ENCODE measurements at regions not wholly inside any gene's neighbourhood (a gene's known extent, or its start where the extent isn't known, plus 50 kb on each side); places are given as distances from the start of the nearest gene placed in this dataset.

DNA sequence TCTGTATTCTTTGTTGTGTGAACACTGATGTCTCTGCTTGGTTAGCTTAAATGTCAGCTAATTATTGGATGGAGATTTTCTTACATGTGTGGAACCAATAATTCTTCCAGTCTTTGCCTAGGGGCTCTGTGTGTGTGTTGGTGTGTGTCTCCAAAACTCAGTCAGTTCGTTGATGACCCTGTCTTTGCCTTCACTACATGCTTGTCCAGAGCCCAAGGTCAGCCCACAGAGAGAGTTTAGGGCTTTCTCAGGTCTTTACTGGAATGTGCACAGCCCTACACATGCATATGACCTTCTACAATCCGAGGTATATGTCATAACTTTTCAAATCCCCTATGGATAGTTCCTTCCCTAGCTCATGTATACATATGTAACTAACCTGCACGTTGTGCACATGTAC is 74.1 kb upstream of the LDAH start:
- DNase-seq (ENCODE audit: low spot score) = no peak
- Mint-ChIP-seq H3K27me3 (ENCODE audit: unreplicated experiment) (no peaks in the 10 kb centered on the region), H3K9me3 (ENCODE audit: unreplicated experiment) (no peaks in the 10 kb centered on the region), H3K4me1 (ENCODE audit: unreplicated experiment) (no peaks in the 10 kb centered on the region), H3K4me3 (ENCODE audit: unreplicated experiment) (no peak overlapping the region), H3K36me3 (ENCODE audit: low read depth, unreplicated experiment) (no peaks in the 10 kb centered on the region), H3K27ac (ENCODE audit: unreplicated experiment) (no peak overlapping the region)
- TF ChIP-seq, protein P1, sequence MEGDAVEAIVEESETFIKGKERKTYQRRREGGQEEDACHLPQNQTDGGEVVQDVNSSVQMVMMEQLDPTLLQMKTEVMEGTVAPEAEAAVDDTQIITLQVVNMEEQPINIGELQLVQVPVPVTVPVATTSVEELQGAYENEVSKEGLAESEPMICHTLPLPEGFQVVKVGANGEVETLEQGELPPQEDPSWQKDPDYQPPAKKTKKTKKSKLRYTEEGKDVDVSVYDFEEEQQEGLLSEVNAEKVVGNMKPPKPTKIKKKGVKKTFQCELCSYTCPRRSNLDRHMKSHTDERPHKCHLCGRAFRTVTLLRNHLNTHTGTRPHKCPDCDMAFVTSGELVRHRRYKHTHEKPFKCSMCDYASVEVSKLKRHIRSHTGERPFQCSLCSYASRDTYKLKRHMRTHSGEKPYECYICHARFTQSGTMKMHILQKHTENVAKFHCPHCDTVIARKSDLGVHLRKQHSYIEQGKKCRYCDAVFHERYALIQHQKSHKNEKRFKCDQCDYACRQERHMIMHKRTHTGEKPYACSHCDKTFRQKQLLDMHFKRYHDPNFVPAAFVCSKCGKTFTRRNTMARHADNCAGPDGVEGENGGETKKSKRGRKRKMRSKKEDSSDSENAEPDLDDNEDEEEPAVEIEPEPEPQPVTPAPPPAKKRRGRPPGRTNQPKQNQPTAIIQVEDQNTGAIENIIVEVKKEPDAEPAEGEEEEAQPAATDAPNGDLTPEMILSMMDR (IDR thresholded peaks at IDR 0.05; ENCODE audit: unreplicated experiment) = no peak

GRCh38 chr2:20884829-20885228 is 61.9 kb upstream of the LDAH start:
- TF ChIP-seq, protein P1 (IDR thresholded peaks at IDR 0.05; ENCODE audit: unreplicated experiment) = no peak
- peaks cover 6% of the 10 kb centered on the region for H3K9me3 Mint-ChIP-seq (ENCODE audit: unreplicated experiment)
- H3K4me1 Mint-ChIP-seq (ENCODE audit: unreplicated experiment) = no peaks in the 10 kb centered on the region

GRCh38 chr2:20882466-20883170 is 59.7 kb upstream of the LDAH start:
- no peaks in the 10 kb centered on the region for H3K4me1 Mint-ChIP-seq (ENCODE audit: unreplicated experiment)
- peaks cover 2% of the 10 kb centered on the region for H3K27me3 Mint-ChIP-seq (ENCODE audit: unreplicated experiment)
- H3K9me3 Mint-ChIP-seq (ENCODE audit: unreplicated experiment) = peaks cover 6% of the 10 kb centered on the region
- H3K27ac Mint-ChIP-seq (ENCODE audit: unreplicated experiment) = no peak overlapping the region
- H3K36me3 Mint-ChIP-seq (ENCODE audit: low read depth, unreplicated experiment) = peaks cover 5% of the 10 kb centered on the region
- TF ChIP-seq, protein P1 (IDR thresholded peaks at IDR 0.05; ENCODE audit: unreplicated experiment) = no peak
- H3K4me3 Mint-ChIP-seq (ENCODE audit: unreplicated experiment) = no peak overlapping the region
- DNase-seq (ENCODE audit: low spot score) = no peak

More at GRCh38 chr2:20884829-20885228, 61.9 kb upstream of the LDAH start:
- Mint-ChIP-seq H3K36me3 (ENCODE audit: low read depth, unreplicated experiment) (peaks cover 5% of the 10 kb centered on the region), H3K27ac (ENCODE audit: unreplicated experiment) (no peak overlapping the region), H3K27me3 (ENCODE audit: unreplicated experiment) (peaks cover 2% of the 10 kb centered on the region), H3K4me3 (ENCODE audit: unreplicated experiment) (no peak overlapping the region)
- no peak for DNase-seq (ENCODE audit: low spot score)

- peaks cover 5% of the 10 kb centered on the region for H3K36me3 Mint-ChIP-seq (ENCODE audit: low read depth, unreplicated experiment)
- peaks cover 2% of the 10 kb centered on the region for H3K27me3 Mint-ChIP-seq (ENCODE audit: unreplicated experiment)
- no peak for DNase-seq (ENCODE audit: low spot score)
- TF ChIP-seq, protein P1 (IDR thresholded peaks at IDR 0.05; ENCODE audit: unreplicated experiment) = no peak
- no peak overlapping the region for H3K27ac Mint-ChIP-seq (ENCODE audit: unreplicated experiment)
- H3K4me3 Mint-ChIP-seq (ENCODE audit: unreplicated experiment) = no peak overlapping the region
- peaks cover 6% of the 10 kb centered on the region for H3K9me3 Mint-ChIP-seq (ENCODE audit: unreplicated experiment)
- H3K4me1 Mint-ChIP-seq (ENCODE audit: unreplicated experiment) = no peaks in the 10 kb centered on the region
These were observed 57.4 kb upstream of the LDAH start for GRCh38 chr2:20880221-20880771.

DNA sequence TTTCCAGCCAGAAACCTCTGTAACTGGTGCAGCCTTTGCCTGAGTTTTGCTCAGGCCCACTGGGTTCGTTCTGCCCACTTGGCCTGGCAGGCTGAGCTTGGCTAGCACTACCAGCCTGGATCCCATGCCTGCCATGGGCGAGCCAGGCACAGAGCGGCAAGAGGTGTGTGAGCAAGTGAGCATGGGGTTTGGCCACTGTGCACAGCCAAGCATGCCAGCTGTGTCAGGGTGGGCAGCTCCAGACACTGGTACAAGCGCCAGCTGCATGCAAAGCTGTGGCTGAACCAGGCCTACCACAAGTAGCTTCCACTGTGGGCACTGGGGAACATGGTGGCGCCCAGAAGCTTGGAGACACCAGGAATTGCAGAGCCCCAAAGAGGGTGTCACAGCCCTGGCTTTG is 56.3 kb upstream of the LDAH start:
- TF ChIP-seq, protein P1 (IDR thresholded peaks at IDR 0.05; ENCODE audit: unreplicated experiment) = no peak
- no peak for DNase-seq (ENCODE audit: low spot score)
- H3K9me3 Mint-ChIP-seq (ENCODE audit: unreplicated experiment) = peaks cover 6% of the 10 kb centered on the region
- no peaks in the 10 kb centered on the region for H3K4me1 Mint-ChIP-seq (ENCODE audit: unreplicated experiment)
- H3K27me3 Mint-ChIP-seq (ENCODE audit: unreplicated experiment) = no peaks in the 10 kb centered on the region
- H3K4me3 Mint-ChIP-seq (ENCODE audit: unreplicated experiment) = no peak overlapping the region
- H3K36me3 Mint-ChIP-seq (ENCODE audit: low read depth, unreplicated experiment) = peaks cover 5% of the 10 kb centered on the region
- H3K27ac Mint-ChIP-seq (ENCODE audit: unreplicated experiment) = no peak overlapping the region

Data from endothelial cell (in vitro differentiated cells).